Natural killer cell (primary cell): ENCODE measurements at regions not wholly inside any gene's neighbourhood (a gene's known extent, or its start where the extent isn't known, plus 50 kb on each side); places are given as distances from the start of the nearest gene placed in this dataset.

Experiments used
- ATAC-seq, 3 donors: fragments of 150-1000 bp in 2 of 3; fragments of 200-7000 bp in 1 of 3; cut with Tn5 transposase; 1 replicate in 1 of 3; 2 replicates in 2 of 3; pipeline ENCODE4 v1.10.0; 2021; ENCODE audit warnings: mild to moderate bottlenecking in 2 of 3, moderate library complexity in 2 of 3
- DNase-seq, 2 donors: peaks; one replicate each; pipeline versions ENCODE4 v3.0.0 to v3.0.0-alpha.2; 2013 to 2021; ENCODE audit warnings: mixed read lengths in 1 of 2
- H3K27ac ChIP-seq: one replicate; pipeline ENCODE4 v1.5.1; 2013; ENCODE audit warnings: mild to moderate bottlenecking, low read length
- H3K27me3 ChIP-seq: one replicate; pipeline ENCODE4 v1.6.1; 2013; ENCODE audit warnings: low read length; ENCODE audit not compliant: control insufficient read depth, insufficient read depth
- H3K36me3 ChIP-seq: one replicate; pipeline ENCODE4 v1.6.1; 2013; ENCODE audit warnings: low read length; ENCODE audit not compliant: control insufficient read depth, insufficient read depth
- H3K4me1 ChIP-seq: one replicate; pipeline ENCODE4 v1.6.1; 2013; ENCODE audit warnings: low read length; ENCODE audit not compliant: control insufficient read depth, insufficient read depth
- H3K4me3 ChIP-seq: one replicate; pipeline ENCODE4 v1.5.1; 2013; ENCODE audit warnings: low read length
- H3K9me3 ChIP-seq: one replicate; pipeline ENCODE4 v1.6.1; 2013; ENCODE audit warnings: low read length; ENCODE audit not compliant: control insufficient read depth, insufficient read depth
- H3K27ac Mint-ChIP-seq, 2 donors: one replicate each; pipeline ENCODE4 v1.8.0; 2022; ENCODE audit warnings: mild to moderate bottlenecking in 2 of 2, mixed read lengths in 2 of 2, moderate library complexity in 1 of 2
- H3K27me3 Mint-ChIP-seq, 2 donors: one replicate each; pipeline ENCODE4 v1.8.0; 2022; ENCODE audit warnings: low read depth in 2 of 2, mixed read lengths in 2 of 2
- H3K36me3 Mint-ChIP-seq: one replicate; pipeline ENCODE4 v1.8.0; 2022; ENCODE audit warnings: mixed read lengths
- H3K4me1 Mint-ChIP-seq, 2 donors: one replicate each; pipeline ENCODE4 v1.8.0; 2022; ENCODE audit warnings: mixed read lengths in 2 of 2
- H3K4me3 Mint-ChIP-seq: one replicate; pipeline ENCODE4 v1.8.0; 2022; ENCODE audit warnings: mild to moderate bottlenecking, moderate library complexity, mixed read lengths
- H3K9me3 Mint-ChIP-seq, 2 donors: one replicate each; pipeline ENCODE4 v1.8.0; 2022; ENCODE audit warnings: mixed read lengths in 2 of 2
- CTCF ChIP-seq: fragments of 200-600 bp; IDR thresholded peaks from one replicate; pipeline ENCODE4 v1.8.0; 2022; ENCODE audit warnings: antibody characterized with exemption
- WGBS: methylation state at CpG from one replicate; pipeline ENCODE4 v1.1.7; 2013; ENCODE audit warnings: missing lambda C conversion rate; ENCODE audit not compliant: insufficient coverage; 5-methylcytosine and 5-hydroxymethylcytosine counted together
- intact Hi-C: fragments of 100-400 bp; cut with micrococcal nuclease; formaldehyde crosslinking; loops from one replicate; pipeline ENCODE4 v1.14.2; 2022

- H3K9me3 ChIP-seq = no peaks in the 10 kb centered on the region
- TF ChIP-seq CTCF = no peak
- Mint-ChIP-seq H3K9me3 (peaks cover 25 to 26% of the 10 kb centered on the region in 2 donors), H3K4me3 (no peak overlapping the region), H3K36me3 (no peaks in the 10 kb centered on the region), H3K27ac (no peak overlapping the region), H3K4me1 (no peaks in the 10 kb centered on the region), H3K27me3 (no peaks in the 10 kb centered on the region)
- H3K4me3 ChIP-seq = no peak overlapping the region
- DNase-seq = no peak
- no peaks in the 10 kb centered on the region for H3K4me1 ChIP-seq
- 52% methylated on average over 4 of the region's 4 CpGs for whole genome bisulfite sequencing
- H3K27me3 ChIP-seq = no peaks in the 10 kb centered on the region
- no peaks in the 10 kb centered on the region for H3K36me3 ChIP-seq
- no peak overlapping the region for H3K27ac ChIP-seq
- intact Hi-C loops = no loop called here
- no peak for ATAC-seq
Observed at GRCh38 chr18:72360634-72361033, 183.5 kb downstream of the CBLN2 start.

GRCh38 chr18:72342933-72343332, 201.2 kb downstream of the CBLN2 start:
- intact Hi-C loops = no loop called here
- Mint-ChIP-seq H3K9me3 (peaks cover 4 to 8% of the 10 kb centered on the region in 2 donors), H3K4me3 (no peak overlapping the region), H3K27me3 (no peaks in the 10 kb centered on the region), H3K36me3 (no peaks in the 10 kb centered on the region), H3K4me1 (no peaks in the 10 kb centered on the region), H3K27ac (no peak overlapping the region)
- Histone ChIP-seq H3K27me3 (no peaks in the 10 kb centered on the region), H3K4me3 (no peak overlapping the region), H3K36me3 (no peaks in the 10 kb centered on the region), H3K9me3 (peaks cover 2% of the 10 kb centered on the region), H3K27ac (no peak overlapping the region), H3K4me1 (no peaks in the 10 kb centered on the region)
- DNase-seq (no peak), ATAC-seq (no peak)
- no CpG with 5 or more reads among the region's 2 CpGs for WGBS
- TF ChIP-seq CTCF = no peak

- Mint-ChIP-seq H3K27ac (no peak overlapping the region), H3K4me1 (no peaks in the 10 kb centered on the region), H3K36me3 (no peaks in the 10 kb centered on the region), H3K9me3 (peaks cover 9 to 11% of the 10 kb centered on the region in 2 donors), H3K27me3 (no peaks in the 10 kb centered on the region), H3K4me3 (no peak overlapping the region)
- no peaks in the 10 kb centered on the region for H3K4me1 ChIP-seq
- H3K9me3 ChIP-seq = no peaks in the 10 kb centered on the region
- H3K27ac ChIP-seq = no peak overlapping the region
- no peaks in the 10 kb centered on the region for H3K36me3 ChIP-seq
- no peak for DNase-seq
- no peaks in the 10 kb centered on the region for H3K27me3 ChIP-seq
- H3K4me3 ChIP-seq = no peak overlapping the region
- 78% methylated on average over 1 of the region's 1 CpG for WGBS
- TF ChIP-seq CTCF = no peak
- intact Hi-C loops = no loop called here
- ATAC-seq = no peak
Observed at GRCh38 chr18:72339976-72340375, 204.2 kb downstream of the CBLN2 start.

- no peak for TF ChIP-seq CTCF
- Mint-ChIP-seq H3K27me3 (no peaks in the 10 kb centered on the region), H3K4me1 (no peaks in the 10 kb centered on the region), H3K36me3 (no peaks in the 10 kb centered on the region), H3K27ac (no peak overlapping the region), H3K4me3 (no peak overlapping the region), H3K9me3 (peaks cover 12% of the 10 kb centered on the region in 2 donors)
- H3K36me3 ChIP-seq = no peaks in the 10 kb centered on the region
- no peak overlapping the region for H3K27ac ChIP-seq
- no peaks in the 10 kb centered on the region for H3K27me3 ChIP-seq
- H3K4me3 ChIP-seq = no peak overlapping the region
- H3K9me3 ChIP-seq = no peaks in the 10 kb centered on the region
- ATAC-seq (no peak), DNase-seq (no peak)
- intact Hi-C loops = no loop called here
- H3K4me1 ChIP-seq = no peaks in the 10 kb centered on the region
Observed at GRCh38 chr18:72336786-72337185, 207.4 kb downstream of the CBLN2 start.
